HG03025 (cell line): ENCODE measurements at regions not wholly inside any gene's neighbourhood (a gene's known extent, or its start where the extent isn't known, plus 50 kb on each side); places are given as distances from the start of the nearest gene placed in this dataset.

Experiments used
- ATAC-seq: cut with Tn5 transposase; IDR thresholded peaks from one replicate; pipeline ENCODE4 v1.9.1; 2021; ENCODE audit warnings: mild to moderate bottlenecking, moderate library complexity; ENCODE audit not compliant: unreplicated experiment, low FRiP score

- no peak for ATAC-seq
Measured at GRCh38 chr6:163954088-163954775, 539.7 kb downstream of the QKI start.

- no peak for ATAC-seq
Measured at GRCh38 chr6:163952005-163952404, 537.5 kb downstream of the QKI start.

GRCh38 chr6:163951326-163951725, 536.8 kb downstream of the QKI start:
- ATAC-seq = no peak

GRCh38 chr6:163950159-163950558, 535.6 kb downstream of the QKI start:
- no peak for ATAC-seq

- no peak for ATAC-seq
Measured at GRCh38 chr6:163949431-163949830, 534.9 kb downstream of the QKI start.

GRCh38 chr6:163948250-163948649, 533.7 kb downstream of the QKI start:
- no peak for ATAC-seq

GRCh38 chr6:163947276-163947675, 532.8 kb downstream of the QKI start:
- no peak for ATAC-seq

- no peak for ATAC-seq
Measured at GRCh38 chr6:163946437-163946836, 531.9 kb downstream of the QKI start.

GRCh38 chr6:163945808-163946207, 531.3 kb downstream of the QKI start:
- no peak for ATAC-seq

- ATAC-seq = no peak
Measured at GRCh38 chr6:163944897-163945296, 530.4 kb downstream of the QKI start.

GRCh38 chr6:163943607-163944385, 529.3 kb downstream of the QKI start:
- no peak for ATAC-seq

- no peak for ATAC-seq
Measured at GRCh38 chr6:163942790-163943189, 528.3 kb downstream of the QKI start.

GRCh38 chr6:163941624-163941976, 527.1 kb downstream of the QKI start:
- no peak for ATAC-seq

GRCh38 chr6:163940705-163941623, 526.4 kb downstream of the QKI start:
- ATAC-seq = no peak

- ATAC-seq = no peak
Measured at GRCh38 chr6:163937071-163937470, 522.6 kb downstream of the QKI start.

GRCh38 chr6:163935158-163935762, 520.7 kb downstream of the QKI start:
- no peak for ATAC-seq

- no peak for ATAC-seq
Measured at GRCh38 chr6:163930012-163930411, 515.5 kb downstream of the QKI start.

- no peak for ATAC-seq
Measured at GRCh38 chr6:163929538-163929937, 515.0 kb downstream of the QKI start.

GRCh38 chr6:163926642-163927041, 512.1 kb downstream of the QKI start:
- no peak for ATAC-seq

GRCh38 chr6:163925839-163926238, 511.3 kb downstream of the QKI start:
- ATAC-seq = no peak
